IPS DF 4.7 (cell line): ENCODE measurements at regions not wholly inside any gene's neighbourhood (a gene's known extent, or its start where the extent isn't known, plus 50 kb on each side); places are given as distances from the start of the nearest gene placed in this dataset.

ENCODE experiments used
- DNase-seq: peaks from one replicate; pipeline ENCODE4 v3.0.0-alpha.2; 2013; ENCODE audit warnings: low spot score; ENCODE audit errors: extremely low read depth

GRCh38 chr11:8340296-8340695 is 76.6 kb upstream of the LMO1 start:
- no peak for DNase-seq

- no peak for DNase-seq
These were observed 75.9 kb upstream of the LMO1 start for GRCh38 chr11:8339592-8340022.

DNA sequence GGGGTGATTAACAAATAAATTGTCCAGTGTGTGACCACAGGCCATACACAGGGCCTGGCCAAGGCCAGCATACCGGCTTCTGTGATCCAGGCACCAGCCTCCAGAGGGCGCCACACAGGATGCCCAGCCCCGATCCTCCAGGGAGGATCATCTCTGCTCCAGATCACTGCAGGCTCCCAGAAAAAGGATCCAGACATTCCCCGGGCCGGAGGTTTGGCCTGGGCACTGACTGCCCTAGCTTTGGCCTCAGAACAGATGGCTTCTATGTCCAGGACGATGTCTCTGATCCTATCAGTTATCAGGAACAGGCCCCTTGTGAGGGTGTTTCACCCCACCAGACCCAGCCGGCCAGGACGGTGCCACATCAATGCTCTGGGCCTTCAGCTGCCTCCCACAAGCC is 74.5 kb upstream of the LMO1 start:
- no peak for DNase-seq

DNA sequence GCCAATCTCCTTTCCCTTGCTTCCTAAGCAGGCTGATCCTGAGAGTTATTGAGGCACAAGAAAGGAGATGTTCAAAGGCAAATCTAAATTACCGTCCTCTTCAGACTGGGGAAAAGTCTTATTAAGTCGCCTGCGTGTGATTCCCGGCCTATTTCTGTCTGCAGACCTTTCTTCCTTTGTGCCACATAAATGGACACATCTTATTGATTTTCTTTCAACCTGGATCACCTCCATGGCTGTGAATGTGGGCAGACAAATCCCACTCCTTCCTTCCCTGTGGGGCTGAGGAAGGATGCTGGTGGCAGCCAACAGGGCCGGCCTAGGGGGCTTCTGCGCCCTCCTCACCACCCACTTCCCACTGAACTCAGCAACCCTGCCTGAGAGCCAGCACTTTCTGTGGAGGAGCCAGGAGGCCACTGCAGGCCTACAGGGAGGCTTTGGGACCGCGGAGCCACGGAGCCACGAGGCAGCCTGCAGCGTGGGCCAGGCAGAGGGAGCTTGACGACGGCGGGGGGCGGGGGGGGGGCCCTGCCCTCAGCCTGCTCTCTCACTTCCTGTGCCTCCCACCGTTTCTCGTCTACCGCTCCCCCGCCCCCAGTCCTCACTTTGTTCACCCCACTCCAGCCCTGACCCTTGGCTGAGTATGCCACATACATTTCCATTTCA is 73.6 kb upstream of the LMO1 start:
- no peak for DNase-seq

DNA sequence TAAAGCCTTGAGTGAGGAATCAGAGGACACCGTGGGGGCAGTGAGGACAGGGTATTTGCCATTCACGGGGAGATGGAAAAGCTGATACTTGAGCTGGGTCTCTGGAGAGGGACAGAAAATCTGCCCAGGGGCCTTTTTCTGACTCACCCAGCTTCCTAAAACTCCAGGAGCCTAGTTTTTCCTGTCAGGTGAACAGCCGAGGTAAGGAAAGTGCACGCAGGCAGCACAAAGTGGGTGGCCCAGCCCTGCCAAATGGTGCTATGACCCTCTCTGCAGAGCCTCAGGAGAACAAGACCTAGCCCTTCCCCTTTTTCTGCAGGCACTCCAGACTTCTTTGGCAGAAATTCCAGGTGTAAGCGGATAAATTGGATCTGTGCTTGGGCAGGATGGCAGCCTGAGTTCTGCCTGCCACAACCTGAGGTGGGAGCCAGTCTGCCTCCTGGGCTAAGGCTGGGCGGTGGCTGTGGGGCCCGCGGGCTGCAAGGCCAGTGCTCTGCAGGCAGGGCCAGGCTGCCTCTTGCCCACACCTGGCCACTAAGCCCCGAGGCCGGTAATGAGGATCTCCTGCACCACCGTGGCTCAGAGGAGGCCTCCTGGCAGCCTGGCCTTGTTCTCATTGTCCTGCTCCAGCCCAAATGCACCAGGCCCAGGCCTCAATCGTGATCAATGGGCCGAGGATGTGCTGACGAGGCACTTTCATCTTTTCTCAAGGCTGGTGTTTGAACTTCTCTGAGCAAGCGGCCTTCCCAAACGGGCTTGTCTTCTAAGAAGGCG is 72.9 kb upstream of the LMO1 start:
- no peak for DNase-seq

DNA sequence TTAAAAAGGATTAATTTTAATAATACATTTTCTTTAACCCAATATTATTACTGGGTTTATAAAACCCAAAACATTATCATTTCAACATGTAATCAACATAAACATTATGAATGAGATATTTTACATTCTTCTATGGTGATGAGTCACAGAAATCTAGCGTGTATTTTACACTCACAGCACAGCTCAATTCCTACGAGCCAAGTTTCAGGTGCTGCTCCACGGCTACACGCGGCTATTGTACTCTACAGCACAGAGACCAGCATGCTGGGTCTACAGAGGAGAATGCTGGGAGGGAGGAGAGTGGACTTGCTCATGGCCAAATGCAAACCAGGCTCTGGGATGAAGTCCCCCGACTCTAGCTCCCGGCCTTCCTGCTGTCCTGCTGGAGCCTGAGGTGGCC is 72.0 kb upstream of the LMO1 start:
- no peak for DNase-seq

GRCh38 chr11:8335186-8335585 is 71.5 kb upstream of the LMO1 start:
- no peak for DNase-seq

DNA sequence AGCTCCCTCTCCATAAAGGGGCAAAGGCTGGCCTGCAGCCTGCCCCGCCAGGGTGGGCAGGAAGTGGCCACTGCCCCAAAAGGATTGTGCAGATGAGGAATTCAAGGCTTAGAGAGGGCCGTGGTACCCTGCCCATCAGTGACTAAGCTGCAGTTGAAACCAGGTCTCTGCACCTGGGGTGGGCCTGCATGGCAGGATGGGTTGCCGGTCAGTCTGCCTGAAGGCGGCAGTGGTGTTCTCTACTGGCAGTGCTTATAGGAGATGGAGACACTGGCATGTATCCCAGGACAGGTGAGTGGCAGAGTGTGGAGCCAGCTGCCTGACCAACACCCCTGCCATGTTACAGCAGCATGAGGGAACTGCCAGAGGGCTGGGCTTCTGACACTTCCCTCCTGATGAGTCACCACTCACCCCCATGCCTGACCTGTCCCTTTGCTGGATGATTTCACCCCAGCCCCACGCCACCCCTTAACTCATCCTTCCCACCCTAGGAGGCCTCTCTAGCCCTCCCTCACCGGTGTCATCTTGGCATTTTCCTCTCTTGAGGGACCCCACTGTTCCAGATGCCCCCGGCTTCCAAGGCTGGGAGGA is 70.2 kb upstream of the LMO1 start:
- no peak for DNase-seq

GRCh38 chr11:8333376-8333775 is 69.7 kb upstream of the LMO1 start:
- no peak for DNase-seq

- DNase-seq = no peak
These were observed 69.2 kb upstream of the LMO1 start for GRCh38 chr11:8332891-8333290.

GRCh38 chr11:8332196-8332595 is 68.5 kb upstream of the LMO1 start:
- DNase-seq = no peak

GRCh38 chr11:8331767-8332166 is 68.1 kb upstream of the LMO1 start:
- no peak for DNase-seq

DNA sequence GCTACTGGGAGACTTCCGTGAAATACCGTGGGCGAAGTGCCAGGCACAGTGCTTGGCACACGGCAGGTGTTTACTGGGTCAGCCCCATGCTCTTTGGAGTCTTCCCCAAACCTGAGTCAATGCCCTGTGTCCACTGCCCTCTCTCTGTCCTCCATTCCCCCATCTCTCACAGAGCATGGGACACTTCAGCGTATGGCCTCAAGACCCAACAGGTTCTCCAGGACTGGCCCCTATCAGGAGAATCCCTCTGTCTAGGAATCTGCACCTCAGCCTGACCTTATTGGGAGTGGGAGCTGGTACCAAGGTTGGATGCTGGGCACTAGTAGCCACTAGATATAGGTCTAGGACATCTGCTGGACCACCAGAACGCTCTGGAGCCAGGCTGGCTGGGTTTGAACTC is 67.2 kb upstream of the LMO1 start:
- DNase-seq = no peak

DNA sequence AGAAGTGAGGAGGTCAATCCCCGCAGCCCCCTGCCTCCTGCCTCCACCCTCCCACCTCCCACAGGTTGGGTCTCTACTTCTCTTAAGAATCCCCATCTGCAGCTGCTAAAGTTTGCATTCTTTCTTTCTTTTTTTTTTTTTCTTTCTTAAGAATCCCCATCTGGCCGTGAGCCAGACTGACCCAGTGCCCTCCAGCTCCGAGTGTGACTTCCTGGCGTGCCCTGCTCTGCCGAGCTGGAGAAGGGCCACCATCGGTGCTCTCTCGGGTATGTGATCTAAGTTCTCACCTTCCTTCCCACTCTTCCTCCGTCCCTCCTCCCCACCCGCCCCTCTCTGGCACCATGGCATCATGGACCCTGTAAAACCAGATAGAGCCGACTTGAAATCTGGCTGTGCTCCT is 66.7 kb upstream of the LMO1 start:
- DNase-seq = no peak

- DNase-seq = no peak
These were observed 66.2 kb upstream of the LMO1 start for GRCh38 chr11:8329847-8330361.

DNA sequence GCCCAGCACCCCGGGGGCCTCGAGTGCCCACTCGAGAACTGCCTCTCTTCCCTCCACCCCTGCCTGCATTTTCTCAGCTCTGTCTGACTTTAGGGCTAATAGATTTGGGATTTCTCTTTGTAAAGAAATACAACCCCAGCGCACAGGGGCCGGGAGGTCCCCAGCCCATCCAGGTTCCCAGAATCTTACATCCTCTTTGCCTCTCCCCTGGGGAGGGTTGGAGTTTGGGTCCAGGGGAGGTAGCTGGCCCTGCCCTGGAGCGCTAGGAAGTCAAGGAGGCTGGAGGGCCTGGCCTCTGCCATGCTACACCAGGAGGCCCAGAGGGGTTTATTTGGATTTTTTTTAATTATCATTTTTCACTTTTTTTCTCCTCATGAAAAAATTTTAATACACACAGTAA is 65.7 kb upstream of the LMO1 start:
- DNase-seq = no peak

- peak; percentile 64 for DNase-seq
These were observed 65.2 kb upstream of the LMO1 start for GRCh38 chr11:8328848-8329330.

- no peak for DNase-seq
These were observed 64.6 kb upstream of the LMO1 start for GRCh38 chr11:8328231-8328794.

- no peak for DNase-seq
These were observed 64.1 kb upstream of the LMO1 start for GRCh38 chr11:8327761-8328192.

DNA sequence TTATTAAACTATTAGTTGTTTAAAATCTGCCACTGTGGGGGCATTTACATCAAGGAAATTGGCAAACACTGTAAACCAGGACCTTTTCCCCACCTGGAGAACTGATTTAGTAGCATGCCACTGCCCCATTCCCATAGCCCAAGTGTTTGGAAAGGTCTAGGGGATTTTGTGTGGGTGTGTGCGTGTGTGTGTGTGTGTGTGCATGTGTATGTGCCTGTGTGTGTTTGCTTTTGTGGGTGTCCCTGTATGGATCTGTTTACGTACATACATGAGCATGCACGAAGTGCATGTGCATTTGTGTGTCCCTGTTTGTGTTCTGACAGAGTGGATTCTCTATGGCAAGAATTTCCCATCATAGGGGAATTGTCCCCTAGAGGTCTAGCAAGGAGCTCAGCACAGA is 62.7 kb upstream of the LMO1 start:
- no peak for DNase-seq

DNA sequence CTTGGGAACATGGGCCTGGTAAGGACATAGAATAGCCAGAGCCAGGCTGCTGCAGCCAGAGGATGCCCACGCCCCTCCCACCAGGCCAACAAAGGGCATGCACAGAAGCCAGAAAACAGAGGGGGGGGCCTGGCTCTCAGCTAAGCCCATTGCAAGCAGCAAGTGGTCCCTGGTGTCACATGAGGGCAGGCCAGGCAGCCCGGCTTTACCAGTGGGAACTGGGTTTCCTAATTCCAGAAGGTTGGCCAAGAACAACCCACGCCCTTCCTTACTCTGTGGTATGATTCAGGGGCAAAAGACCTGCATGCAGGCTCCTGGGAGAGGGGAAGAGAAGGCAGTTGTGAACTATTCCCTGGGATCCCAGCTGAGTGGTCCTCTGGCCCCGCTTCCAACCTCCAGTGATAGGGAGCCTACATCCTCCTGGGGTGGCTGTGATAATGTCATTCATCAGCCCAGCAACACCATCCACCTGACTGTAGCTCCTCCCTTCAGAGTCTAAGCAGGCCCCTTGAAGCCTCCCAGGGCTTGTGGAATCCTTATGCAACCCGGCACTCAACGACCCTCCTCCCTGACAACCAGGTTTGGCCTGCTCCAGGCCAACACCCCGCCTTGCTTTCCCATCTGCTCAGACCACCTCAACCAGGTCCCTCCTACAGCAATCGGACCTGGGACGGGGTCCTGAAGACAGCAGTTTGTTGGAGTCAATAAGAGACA is 62.1 kb upstream of the LMO1 start:
- DNase-seq = no peak
